ENCODE measurements at regions not wholly inside any gene's neighbourhood (a gene's known extent, or its start where the extent isn't known, plus 50 kb on each side); places are given as distances from the start of the nearest gene placed in this dataset.

GRCh38 chr10:83724471-83725241, 414.7 kb upstream of the GHITM start:
- Histone ChIP-seq H3K9me3 (no peaks in the 10 kb centered on the region), H3K36me3 (no peaks in the 10 kb centered on the region), H3K4me1 (no peaks in the 10 kb centered on the region), H3K4me3 (no peak overlapping the region), H3K27me3 (no peaks in the 10 kb centered on the region), H3K27ac (no peak overlapping the region)
- no peak for DNase-seq (ENCODE audit: extremely low spot score in 2 of 2)
- intact Hi-C loops (cut with DNase I), result no loop called here
- TF ChIP-seq POLR2A (IDR thresholded peaks at IDR 0.05), result no peak
- TF ChIP-seq POLR2AphosphoS5 (IDR thresholded peaks at IDR 0.05; ENCODE audit: insufficient read depth in 1 of 2, low read depth in 1 of 2), result no peak
- TF ChIP-seq, protein P1, sequence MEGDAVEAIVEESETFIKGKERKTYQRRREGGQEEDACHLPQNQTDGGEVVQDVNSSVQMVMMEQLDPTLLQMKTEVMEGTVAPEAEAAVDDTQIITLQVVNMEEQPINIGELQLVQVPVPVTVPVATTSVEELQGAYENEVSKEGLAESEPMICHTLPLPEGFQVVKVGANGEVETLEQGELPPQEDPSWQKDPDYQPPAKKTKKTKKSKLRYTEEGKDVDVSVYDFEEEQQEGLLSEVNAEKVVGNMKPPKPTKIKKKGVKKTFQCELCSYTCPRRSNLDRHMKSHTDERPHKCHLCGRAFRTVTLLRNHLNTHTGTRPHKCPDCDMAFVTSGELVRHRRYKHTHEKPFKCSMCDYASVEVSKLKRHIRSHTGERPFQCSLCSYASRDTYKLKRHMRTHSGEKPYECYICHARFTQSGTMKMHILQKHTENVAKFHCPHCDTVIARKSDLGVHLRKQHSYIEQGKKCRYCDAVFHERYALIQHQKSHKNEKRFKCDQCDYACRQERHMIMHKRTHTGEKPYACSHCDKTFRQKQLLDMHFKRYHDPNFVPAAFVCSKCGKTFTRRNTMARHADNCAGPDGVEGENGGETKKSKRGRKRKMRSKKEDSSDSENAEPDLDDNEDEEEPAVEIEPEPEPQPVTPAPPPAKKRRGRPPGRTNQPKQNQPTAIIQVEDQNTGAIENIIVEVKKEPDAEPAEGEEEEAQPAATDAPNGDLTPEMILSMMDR (IDR thresholded peaks at IDR 0.05), result no peak

DNA sequence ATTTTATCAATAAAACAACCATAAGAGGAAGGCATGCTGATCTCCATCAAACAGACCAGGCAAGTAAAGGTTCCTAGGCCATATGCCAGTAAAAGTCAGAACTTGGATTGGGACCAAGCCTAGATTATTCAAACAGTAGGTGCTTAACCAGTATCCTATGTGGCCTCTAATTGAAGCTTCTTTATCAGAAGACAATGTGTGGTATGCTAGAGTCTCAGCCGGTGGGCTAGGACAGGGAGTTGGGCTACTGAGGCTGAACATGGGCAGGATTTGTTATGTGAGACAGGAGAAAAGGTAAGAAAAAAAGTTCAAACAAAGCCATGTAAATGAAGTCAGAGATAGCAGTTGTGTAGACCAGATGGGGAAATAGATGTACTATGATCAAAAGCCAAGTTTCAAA, 413.7 kb upstream of the GHITM start:
- H3K27ac ChIP-seq, result no peak overlapping the region
- H3K4me1 ChIP-seq, result no peaks in the 10 kb centered on the region
- no peaks in the 10 kb centered on the region for H3K27me3 ChIP-seq
- H3K4me3 ChIP-seq, result no peak overlapping the region
- H3K36me3 ChIP-seq, result no peaks in the 10 kb centered on the region
- intact Hi-C loops (cut with DNase I), result no loop called here
- DNase-seq (ENCODE audit: extremely low spot score in 2 of 2), result no peak
- no peaks in the 10 kb centered on the region for H3K9me3 ChIP-seq
- no peak for TF ChIP-seq POLR2A (IDR thresholded peaks at IDR 0.05)

GRCh38 chr10:83734278-83734677, 405.0 kb upstream of the GHITM start:
- TF ChIP-seq, protein P1 (IDR thresholded peaks at IDR 0.05), result no peak
- TF ChIP-seq POLR2AphosphoS5 (IDR thresholded peaks at IDR 0.05; ENCODE audit: insufficient read depth in 1 of 2, low read depth in 1 of 2), result no peak
- no peak for TF ChIP-seq POLR2A (IDR thresholded peaks at IDR 0.05)
- Histone ChIP-seq H3K36me3 (no peaks in the 10 kb centered on the region), H3K4me1 (no peaks in the 10 kb centered on the region), H3K27ac (no peak overlapping the region), H3K4me3 (no peak overlapping the region), H3K27me3 (no peaks in the 10 kb centered on the region), H3K9me3 (peaks cover 12% of the 10 kb centered on the region)
- DNase-seq (ENCODE audit: extremely low spot score in 2 of 2), result no peak
- intact Hi-C loops (cut with DNase I), result no loop called here

DNA sequence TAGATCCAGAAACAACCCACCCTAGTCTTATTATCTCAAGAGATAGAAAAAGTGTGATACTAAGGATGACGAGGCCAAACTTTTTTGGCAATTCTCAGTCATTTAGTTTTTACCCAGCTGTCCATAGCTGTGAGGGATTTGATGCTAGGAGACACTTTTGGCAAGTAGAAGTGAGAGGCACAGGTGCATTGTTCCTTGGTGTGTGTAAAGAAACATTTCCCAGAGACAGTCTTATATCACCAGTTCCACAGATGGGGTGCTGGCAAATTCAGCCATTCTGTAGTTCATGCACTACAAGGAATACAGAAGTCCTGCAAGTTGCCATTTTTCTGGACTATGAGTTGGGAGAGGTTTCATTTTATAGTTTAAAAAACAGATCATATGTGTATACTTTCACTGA, 403.3 kb upstream of the GHITM start:
- peaks cover 12% of the 10 kb centered on the region for H3K9me3 ChIP-seq
- TF ChIP-seq, protein P1 (IDR thresholded peaks at IDR 0.05), result no peak
- TF ChIP-seq POLR2A (IDR thresholded peaks at IDR 0.05) (no peak), POLR2AphosphoS5 (IDR thresholded peaks at IDR 0.05; ENCODE audit: insufficient read depth in 1 of 2, low read depth in 1 of 2) (no peak)
- H3K36me3 ChIP-seq, result no peaks in the 10 kb centered on the region
- DNase-seq (ENCODE audit: extremely low spot score in 2 of 2), result no peak
- no peaks in the 10 kb centered on the region for H3K27me3 ChIP-seq
- intact Hi-C loops (cut with DNase I), result no loop called here
- H3K4me1 ChIP-seq, result no peaks in the 10 kb centered on the region
- H3K4me3 ChIP-seq, result no peak overlapping the region
- no peak overlapping the region for H3K27ac ChIP-seq

- intact Hi-C loops (cut with DNase I), result no loop called here
- H3K4me1 ChIP-seq, result no peaks in the 10 kb centered on the region
- H3K4me3 ChIP-seq, result no peak overlapping the region
- no peak overlapping the region for H3K27ac ChIP-seq
- no peak for DNase-seq (ENCODE audit: extremely low spot score in 2 of 2)
- H3K27me3 ChIP-seq, result no peaks in the 10 kb centered on the region
- TF ChIP-seq, protein P1 (IDR thresholded peaks at IDR 0.05), result no peak
- TF ChIP-seq POLR2AphosphoS5 (IDR thresholded peaks at IDR 0.05; ENCODE audit: insufficient read depth in 1 of 2, low read depth in 1 of 2) (no peak), POLR2A (IDR thresholded peaks at IDR 0.05) (no peak)
- H3K9me3 ChIP-seq, result peaks cover 8% of the 10 kb centered on the region
- H3K36me3 ChIP-seq, result no peaks in the 10 kb centered on the region
These were observed 388.7 kb upstream of the GHITM start for GRCh38 chr10:83750604-83751003.

Data from vagina (tissue), 2 donors.